Raji (cell line): ENCODE measurements at regions not wholly inside any gene's neighbourhood (a gene's known extent, or its start where the extent isn't known, plus 50 kb on each side); places are given as distances from the start of the nearest gene placed in this dataset.

Experiments used
- POLR2A ChIP-seq: IDR thresholded peaks from 2 replicates; pipeline ENCODE4 v1.6.1; 2011; ENCODE audit warnings: low read depth, low read length, control low read depth; ENCODE audit not compliant: insufficient read depth

GRCh38 chr5:30596495-30597064, 596.9 kb upstream of the CDH6 start:
- no peak for TF ChIP-seq POLR2A

GRCh38 chr5:30594331-30594730, 599.2 kb upstream of the CDH6 start:
- TF ChIP-seq POLR2A: no peak

- no peak for TF ChIP-seq POLR2A
Measured at GRCh38 chr5:30592833-30593232, 600.7 kb upstream of the CDH6 start.

GRCh38 chr5:30581198-30581935, 612.1 kb upstream of the CDH6 start:
- TF ChIP-seq POLR2A: no peak

- no peak for TF ChIP-seq POLR2A
Measured at GRCh38 chr5:30574761-30575160, 618.7 kb upstream of the CDH6 start.

- no peak for TF ChIP-seq POLR2A
Measured at GRCh38 chr5:30572279-30572678, 621.2 kb upstream of the CDH6 start.

GRCh38 chr5:30561771-30562170, 631.7 kb upstream of the CDH6 start:
- TF ChIP-seq POLR2A: no peak

GRCh38 chr5:30551618-30552017, 641.9 kb upstream of the CDH6 start:
- no peak for TF ChIP-seq POLR2A

GRCh38 chr5:30548580-30549305, 644.7 kb upstream of the CDH6 start:
- no peak for TF ChIP-seq POLR2A

- no peak for TF ChIP-seq POLR2A
Measured at GRCh38 chr5:30540150-30540549, 653.3 kb upstream of the CDH6 start.

GRCh38 chr5:30539004-30539634, 654.4 kb upstream of the CDH6 start:
- no peak for TF ChIP-seq POLR2A

- no peak for TF ChIP-seq POLR2A
Measured at GRCh38 chr5:30525353-30525752, 668.1 kb upstream of the CDH6 start.

- TF ChIP-seq POLR2A: no peak
Measured at GRCh38 chr5:30524428-30524827, 669.1 kb upstream of the CDH6 start.

- TF ChIP-seq POLR2A: no peak
Measured at GRCh38 chr5:30523061-30523460, 670.4 kb upstream of the CDH6 start.

- TF ChIP-seq POLR2A: no peak
Measured at GRCh38 chr5:30505014-30505886, 688.2 kb upstream of the CDH6 start.
